ENCODE measurements at regions not wholly inside any gene's neighbourhood (a gene's known extent, or its start where the extent isn't known, plus 50 kb on each side); places are given as distances from the start of the nearest gene placed in this dataset.

- no CpG with 5 or more reads among the region's 1 CpG for WGBS (ENCODE audit: extremely low coverage, insufficient read length, low lambda C conversion rate)
- H3K36me3 Mint-ChIP-seq (ENCODE audit: insufficient read depth in 1 of 3, low read depth in 3 of 3): no peaks in the 10 kb centered on the region; a peak in 1 of 7 replicates
Measured at GRCh38 chr13:76651286-76651685, 234.9 kb downstream of the KCTD12 start.

More at GRCh38 chr13:76651286-76651685, 234.9 kb downstream of the KCTD12 start:
- Histone ChIP-seq H2BK5ac (ENCODE audit: insufficient read length, low read length) (no peak overlapping the region), H2BK15ac (ENCODE audit: low read depth, low read length) (no peak overlapping the region), H3K9me3 (ENCODE audit: control insufficient read depth, low read depth, low read length) (no peaks in the 10 kb centered on the region), H3K56ac (ENCODE audit: insufficient read length, low read depth, low read length) (no peak overlapping the region), H3K79me2 (ENCODE audit: insufficient read depth, low read length) (no peaks in the 10 kb centered on the region), H2BK12ac (ENCODE audit: insufficient read length, low read depth, low read length) (no peak overlapping the region), H3K23me2 (ENCODE audit: insufficient read length, low read depth, low read length, poor library complexity, severe bottlenecking) (no peaks in the 10 kb centered on the region), H2AK5ac (ENCODE audit: insufficient read length, low read length) (no peak overlapping the region), H3T11ph (ENCODE audit: low read length) (no peak overlapping the region), H3K79me1 (ENCODE audit: insufficient read depth, low read depth, low read length, poor library complexity, severe bottlenecking) (no peaks in the 10 kb centered on the region), H2AFZ (ENCODE audit: low read length) (no peak overlapping the region), H3K18ac (ENCODE audit: insufficient read length, low read depth, low read length) (no peak overlapping the region), H4K5ac (ENCODE audit: insufficient read length, low read depth, low read length) (no peak overlapping the region), H4K8ac (replicated peaks; ENCODE audit: insufficient read length, low read depth, low read length) (no peak overlapping the region), H2BK20ac (ENCODE audit: low read depth, low read length, poor library complexity, severe bottlenecking) (no peak overlapping the region), H3K23ac (ENCODE audit: insufficient read length, low read depth, low read length) (no peak overlapping the region), H3K4ac (ENCODE audit: low read depth, low read length) (no peak overlapping the region), H4K91ac (ENCODE audit: insufficient read length, low read depth, low read length) (no peak overlapping the region), H3K27me3 (ENCODE audit: insufficient read depth, low read length) (no peaks in the 10 kb centered on the region), H3K4me2 (ENCODE audit: insufficient read depth, insufficient read length, low read length) (no peak overlapping the region), H3K14ac (ENCODE audit: insufficient read depth, low read length) (no peak overlapping the region), H3K4me1 (ENCODE audit: insufficient read depth, low read length) (no peaks in the 10 kb centered on the region), H3K9ac (ENCODE audit: extremely low read depth, insufficient read length, low read length) (no peak overlapping the region), H4K20me1 (ENCODE audit: control insufficient read depth, insufficient read depth, insufficient read length) (no peaks in the 10 kb centered on the region), H3K27ac (ENCODE audit: insufficient read length, low read depth, low read length) (no peak overlapping the region), H2BK120ac (ENCODE audit: low read depth, low read length, poor library complexity, severe bottlenecking) (no peak overlapping the region)
- Mint-ChIP-seq H3K27ac (no peak overlapping the region), H3K4me1 (no peaks in the 10 kb centered on the region), H3K9me3 (no peaks in the 10 kb centered on the region), H3K4me3 (no peak overlapping the region), H3K27me3 (ENCODE audit: low read depth) (no peaks in the 10 kb centered on the region; the same call in 1 of the 2 replicates)
- TF ChIP-seq CTCF (conservative IDR thresholded peaks at IDR 0.05): no peak
- DNase-seq: no peak
